CMK (cell line): ENCODE measurements at regions not wholly inside any gene's neighbourhood (a gene's known extent, or its start where the extent isn't known, plus 50 kb on each side); places are given as distances from the start of the nearest gene placed in this dataset.

Experiments used
- DNase-seq: peaks from one replicate; pipeline ENCODE4 v3.0.0-alpha.2; 2010; ENCODE audit warnings: low read depth

- DNase-seq, result no peak
Measured at GRCh38 chr5:89929173-89929572, 480.4 kb downstream of the CETN3 start.

- no peak for DNase-seq
Measured at GRCh38 chr5:89922161-89922560, 487.4 kb downstream of the CETN3 start.

GRCh38 chr5:89917112-89917511, 492.4 kb downstream of the CETN3 start:
- DNase-seq, result no peak

- DNase-seq, result no peak
Measured at GRCh38 chr5:89916131-89916530, 493.4 kb downstream of the CETN3 start.

- DNase-seq, result no peak
Measured at GRCh38 chr5:89908876-89909275, 500.7 kb downstream of the CETN3 start.

GRCh38 chr5:89904442-89904841, 505.1 kb downstream of the CETN3 start:
- no peak for DNase-seq

- DNase-seq, result no peak
Measured at GRCh38 chr5:89901983-89902382, 507.6 kb downstream of the CETN3 start.

- no peak for DNase-seq
Measured at GRCh38 chr5:89901346-89901745, 508.2 kb downstream of the CETN3 start.

GRCh38 chr5:89900346-89900745, 509.2 kb downstream of the CETN3 start:
- DNase-seq, result no peak

GRCh38 chr5:89899559-89899958, 510.0 kb downstream of the CETN3 start:
- DNase-seq, result no peak

- no peak for DNase-seq
Measured at GRCh38 chr5:89893546-89893945, 516.0 kb downstream of the CETN3 start.

- DNase-seq, result no peak
Measured at GRCh38 chr5:89885670-89886069, 523.9 kb downstream of the CETN3 start.

- no peak for DNase-seq
Measured at GRCh38 chr5:89883967-89884366, 525.6 kb downstream of the CETN3 start.

- no peak for DNase-seq
Measured at GRCh38 chr5:89878140-89879132, 531.1 kb downstream of the CETN3 start.

- no peak for DNase-seq
Measured at GRCh38 chr5:89871906-89872305, 537.6 kb downstream of the CETN3 start.

- DNase-seq, result no peak
Measured at GRCh38 chr5:89869346-89869745, 540.2 kb downstream of the CETN3 start.

GRCh38 chr5:89866410-89866809, 543.1 kb downstream of the CETN3 start:
- no peak for DNase-seq

- DNase-seq, result no peak
Measured at GRCh38 chr5:89864941-89865340, 544.6 kb downstream of the CETN3 start.

- DNase-seq, result no peak
Measured at GRCh38 chr5:89857790-89858189, 551.8 kb downstream of the CETN3 start.

GRCh38 chr5:89855417-89855816, 554.1 kb downstream of the CETN3 start:
- no peak for DNase-seq

GRCh38 chr5:89851911-89852310, 557.6 kb downstream of the CETN3 start:
- DNase-seq, result no peak

GRCh38 chr5:89850513-89850865, 559.1 kb downstream of the CETN3 start:
- DNase-seq, result no peak

- no peak for DNase-seq
Measured at GRCh38 chr5:89849830-89850512, 559.6 kb downstream of the CETN3 start.
